Right lobe of liver (tissue), 4 donors: ENCODE measurements at regions not wholly inside any gene's neighbourhood (a gene's known extent, or its start where the extent isn't known, plus 50 kb on each side); places are given as distances from the start of the nearest gene placed in this dataset.

Experiments used
- POLR2A ChIP-seq: fragments of 450-650 bp; IDR thresholded peaks from one replicate; pipeline ENCODE4 v1.6.1; 2017; ENCODE audit warnings: antibody characterized with exemption, mild to moderate bottlenecking
- TF ChIP-seq, protein P1 (sequence below), 4 donors: fragments of 200-600 bp in 3 of 4; fragments of 450-650 bp in 1 of 4; IDR thresholded peaks; one replicate each; pipeline versions ENCODE4 v1.5.1 to v1.8.0; 2016 to 2022; ENCODE audit warnings: antibody characterized with exemption in 4 of 4, mild to moderate bottlenecking in 2 of 4
- donor health status: DM: no; HTN: no; CAD: no.
- donor health status: DM: no; HTN: no; CAD: no.
- donor health status: DM: no; HTN: yes; CAD: no.

DNA sequence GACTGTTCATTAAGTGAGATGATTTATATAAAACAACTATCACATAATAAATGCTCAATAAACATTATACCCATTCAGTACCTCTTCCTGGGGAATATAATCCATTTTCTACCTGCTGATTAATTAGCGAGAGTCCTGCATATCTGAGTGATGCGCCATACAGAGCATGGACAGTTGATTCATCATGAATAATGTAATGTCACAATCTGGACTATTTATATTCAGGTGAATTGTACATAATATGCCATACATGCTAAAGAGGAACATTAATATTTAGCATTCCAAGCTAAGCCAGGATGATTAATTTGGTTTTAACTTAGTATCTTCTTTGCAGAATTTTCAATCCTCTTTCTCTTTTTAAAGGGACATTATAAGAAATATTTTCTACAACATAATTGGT is 362.0 kb upstream of the XYLT1 start:
- TF ChIP-seq, protein P1, sequence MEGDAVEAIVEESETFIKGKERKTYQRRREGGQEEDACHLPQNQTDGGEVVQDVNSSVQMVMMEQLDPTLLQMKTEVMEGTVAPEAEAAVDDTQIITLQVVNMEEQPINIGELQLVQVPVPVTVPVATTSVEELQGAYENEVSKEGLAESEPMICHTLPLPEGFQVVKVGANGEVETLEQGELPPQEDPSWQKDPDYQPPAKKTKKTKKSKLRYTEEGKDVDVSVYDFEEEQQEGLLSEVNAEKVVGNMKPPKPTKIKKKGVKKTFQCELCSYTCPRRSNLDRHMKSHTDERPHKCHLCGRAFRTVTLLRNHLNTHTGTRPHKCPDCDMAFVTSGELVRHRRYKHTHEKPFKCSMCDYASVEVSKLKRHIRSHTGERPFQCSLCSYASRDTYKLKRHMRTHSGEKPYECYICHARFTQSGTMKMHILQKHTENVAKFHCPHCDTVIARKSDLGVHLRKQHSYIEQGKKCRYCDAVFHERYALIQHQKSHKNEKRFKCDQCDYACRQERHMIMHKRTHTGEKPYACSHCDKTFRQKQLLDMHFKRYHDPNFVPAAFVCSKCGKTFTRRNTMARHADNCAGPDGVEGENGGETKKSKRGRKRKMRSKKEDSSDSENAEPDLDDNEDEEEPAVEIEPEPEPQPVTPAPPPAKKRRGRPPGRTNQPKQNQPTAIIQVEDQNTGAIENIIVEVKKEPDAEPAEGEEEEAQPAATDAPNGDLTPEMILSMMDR (IDR thresholded peaks at IDR 0.05): no peak
- TF ChIP-seq POLR2A: no peak
